ENCODE measurements at regions not wholly inside any gene's neighbourhood (a gene's known extent, or its start where the extent isn't known, plus 50 kb on each side); places are given as distances from the start of the nearest gene placed in this dataset.

DNA sequence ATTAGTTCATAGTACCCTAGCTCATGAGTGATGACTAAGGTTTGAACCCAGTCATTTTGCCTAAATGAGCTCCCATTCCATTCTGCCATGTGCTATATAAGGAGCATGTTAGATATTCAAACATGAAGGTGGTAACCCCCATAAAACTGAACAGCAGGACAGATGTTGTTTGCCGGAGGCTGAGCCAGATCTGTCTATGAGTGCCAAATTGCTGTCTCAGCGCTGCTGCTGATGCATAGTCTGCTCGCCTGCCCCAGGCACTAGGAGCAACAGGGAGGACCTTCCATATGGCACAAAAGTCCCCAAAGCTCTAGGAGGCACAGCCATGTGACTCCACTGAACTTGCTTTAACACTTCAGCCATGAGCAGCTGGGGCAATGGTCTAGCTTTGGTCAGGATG is 466.0 kb upstream of the GHITM start:
- no peak overlapping the region for H3K4me3 ChIP-seq (ENCODE audit: control insufficient read depth in 2 of 3, extremely low read depth in 1 of 3, insufficient read depth in 2 of 3, low read depth in 1 of 3, low read length in 3 of 3)
- no peaks in the 10 kb centered on the region for H3K9me1 ChIP-seq (ENCODE audit: control insufficient read depth, extremely low read depth, insufficient read depth, low read length)
- no peaks in the 10 kb centered on the region for H3K79me2 ChIP-seq (ENCODE audit: control insufficient read depth, insufficient read depth, low read length)
- H3K9me3 ChIP-seq (ENCODE audit: control insufficient read depth, low read depth, low read length): no peaks in the 10 kb centered on the region
- no peaks in the 10 kb centered on the region for H3K4me1 ChIP-seq (ENCODE audit: control insufficient read depth, extremely low read depth, insufficient read depth, low read length)
- no peaks in the 10 kb centered on the region for H3K27me3 ChIP-seq (ENCODE audit: control insufficient read depth, extremely low read depth, insufficient read depth, low read length)
- TF ChIP-seq EZH2 (IDR thresholded peaks at IDR 0.05; ENCODE audit: low read length): no peak
- TF ChIP-seq, protein P1, sequence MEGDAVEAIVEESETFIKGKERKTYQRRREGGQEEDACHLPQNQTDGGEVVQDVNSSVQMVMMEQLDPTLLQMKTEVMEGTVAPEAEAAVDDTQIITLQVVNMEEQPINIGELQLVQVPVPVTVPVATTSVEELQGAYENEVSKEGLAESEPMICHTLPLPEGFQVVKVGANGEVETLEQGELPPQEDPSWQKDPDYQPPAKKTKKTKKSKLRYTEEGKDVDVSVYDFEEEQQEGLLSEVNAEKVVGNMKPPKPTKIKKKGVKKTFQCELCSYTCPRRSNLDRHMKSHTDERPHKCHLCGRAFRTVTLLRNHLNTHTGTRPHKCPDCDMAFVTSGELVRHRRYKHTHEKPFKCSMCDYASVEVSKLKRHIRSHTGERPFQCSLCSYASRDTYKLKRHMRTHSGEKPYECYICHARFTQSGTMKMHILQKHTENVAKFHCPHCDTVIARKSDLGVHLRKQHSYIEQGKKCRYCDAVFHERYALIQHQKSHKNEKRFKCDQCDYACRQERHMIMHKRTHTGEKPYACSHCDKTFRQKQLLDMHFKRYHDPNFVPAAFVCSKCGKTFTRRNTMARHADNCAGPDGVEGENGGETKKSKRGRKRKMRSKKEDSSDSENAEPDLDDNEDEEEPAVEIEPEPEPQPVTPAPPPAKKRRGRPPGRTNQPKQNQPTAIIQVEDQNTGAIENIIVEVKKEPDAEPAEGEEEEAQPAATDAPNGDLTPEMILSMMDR (optimal IDR thresholded peaks at IDR 0.05 in 1 of 3, IDR thresholded peaks at IDR 0.05 in 1 of 3, conservative IDR thresholded peaks at IDR 0.05 in 1 of 3; ENCODE audit: extremely low read depth in 1 of 3, insufficient read depth in 2 of 3, low read length in 3 of 3): no peak
- FAIRE-seq (no peak), DNase-seq (ENCODE audit: low read depth, low spot score) (no peak)
- H3K4me2 ChIP-seq (ENCODE audit: control insufficient read depth, extremely low read depth, insufficient read depth, low read depth, low read length): no peak overlapping the region
- H3K9ac ChIP-seq (ENCODE audit: control insufficient read depth, extremely low read depth, insufficient read depth, low read length): no peak overlapping the region
- dilution Hi-C loops (cut with MboI; ENCODE audit: extremely low pct_ligation_motif_present, low sequenced_read_pairs): no loop called here
- H3K27ac ChIP-seq (ENCODE audit: control insufficient read depth, insufficient read depth, low read length): no peak overlapping the region
- no peaks in the 10 kb centered on the region for H3K36me3 ChIP-seq (ENCODE audit: control insufficient read depth in 2 of 2, extremely low read depth in 1 of 2, insufficient read depth in 2 of 2, low read length in 2 of 2)
- H2AFZ ChIP-seq (ENCODE audit: control insufficient read depth, low read length): no peak overlapping the region
- H4K20me1 ChIP-seq (ENCODE audit: control insufficient read depth, extremely low read depth, insufficient read depth, low read length): no peaks in the 10 kb centered on the region

DNA sequence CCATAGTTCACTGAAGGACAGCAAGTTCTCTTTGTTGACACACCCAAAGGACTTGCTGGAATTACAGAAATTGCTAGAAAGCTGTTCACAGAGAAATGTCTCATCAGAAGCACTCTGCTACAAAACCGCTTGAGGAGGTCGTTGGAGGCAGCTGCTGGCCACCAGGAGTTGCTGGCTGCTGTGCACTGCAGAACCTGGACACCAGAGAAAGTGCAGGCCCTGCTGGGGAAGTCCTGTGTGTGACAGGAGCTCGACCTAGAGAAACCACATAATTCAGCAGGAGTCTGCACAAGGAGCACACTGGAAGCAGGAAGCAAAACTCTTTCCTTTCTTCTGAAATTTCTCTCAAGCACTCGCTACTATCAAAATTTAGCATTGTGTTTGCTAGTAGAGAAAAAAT is 461.5 kb upstream of the GHITM start:
- H3K79me2 ChIP-seq (ENCODE audit: control insufficient read depth, insufficient read depth, low read length): no peaks in the 10 kb centered on the region
- no peak overlapping the region for H2AFZ ChIP-seq (ENCODE audit: control insufficient read depth, low read length)
- dilution Hi-C loops (cut with MboI; ENCODE audit: extremely low pct_ligation_motif_present, low sequenced_read_pairs): no loop called here
- no peaks in the 10 kb centered on the region for H3K9me1 ChIP-seq (ENCODE audit: control insufficient read depth, extremely low read depth, insufficient read depth, low read length)
- TF ChIP-seq, protein P1 (optimal IDR thresholded peaks at IDR 0.05 in 1 of 3, IDR thresholded peaks at IDR 0.05 in 1 of 3, conservative IDR thresholded peaks at IDR 0.05 in 1 of 3; ENCODE audit: extremely low read depth in 1 of 3, insufficient read depth in 2 of 3, low read length in 3 of 3): no peak
- no peak for TF ChIP-seq EZH2 (IDR thresholded peaks at IDR 0.05; ENCODE audit: low read length)
- H3K9ac ChIP-seq (ENCODE audit: control insufficient read depth, extremely low read depth, insufficient read depth, low read length): no peak overlapping the region
- H3K4me3 ChIP-seq (ENCODE audit: control insufficient read depth in 2 of 3, extremely low read depth in 1 of 3, insufficient read depth in 2 of 3, low read depth in 1 of 3, low read length in 3 of 3): no peak overlapping the region
- no peaks in the 10 kb centered on the region for H3K36me3 ChIP-seq (ENCODE audit: control insufficient read depth in 2 of 2, extremely low read depth in 1 of 2, insufficient read depth in 2 of 2, low read length in 2 of 2)
- H3K27ac ChIP-seq (ENCODE audit: control insufficient read depth, insufficient read depth, low read length): no peak overlapping the region
- H3K9me3 ChIP-seq (ENCODE audit: control insufficient read depth, low read depth, low read length): no peaks in the 10 kb centered on the region
- H3K4me1 ChIP-seq (ENCODE audit: control insufficient read depth, extremely low read depth, insufficient read depth, low read length): no peaks in the 10 kb centered on the region
- no peak overlapping the region for H3K4me2 ChIP-seq (ENCODE audit: control insufficient read depth, extremely low read depth, insufficient read depth, low read depth, low read length)
- FAIRE-seq: no peak
- DNase-seq (ENCODE audit: low read depth, low spot score): no peak
- H3K27me3 ChIP-seq (ENCODE audit: control insufficient read depth, extremely low read depth, insufficient read depth, low read length): no peaks in the 10 kb centered on the region
- H4K20me1 ChIP-seq (ENCODE audit: control insufficient read depth, extremely low read depth, insufficient read depth, low read length): no peaks in the 10 kb centered on the region

Data from keratinocyte (primary cell).